Loucy (cell line): ENCODE measurements at regions not wholly inside any gene's neighbourhood (a gene's known extent, or its start where the extent isn't known, plus 50 kb on each side); places are given as distances from the start of the nearest gene placed in this dataset.

Experiments used
- H2AFZ ChIP-seq: fragments of 200-600 bp; sonication (generic); 2 replicates; pipeline ENCODE4 v1.6.0; 2016; ENCODE audit warnings: antibody characterized with exemption, mild to moderate bottlenecking, low read length, moderate library complexity
- H3F3A ChIP-seq: fragments of 200-600 bp; 2 replicates; pipeline ENCODE4 v1.6.0; 2016; ENCODE audit warnings: antibody characterized with exemption, low read depth, mild to moderate bottlenecking
- H3K27me3 ChIP-seq: fragments of 200-600 bp; sonication (generic); 2 replicates; pipeline ENCODE4 v1.6.1; 2014; ENCODE audit warnings: low read length, mild to moderate bottlenecking; ENCODE audit not compliant: insufficient read depth, poor library complexity, severe bottlenecking
- H3K36me3 ChIP-seq: fragments of 200-600 bp; sonication (generic); 2 replicates; pipeline ENCODE4 v1.6.1; 2016; ENCODE audit warnings: low read length; ENCODE audit not compliant: insufficient read depth
- H3K4me1 ChIP-seq: fragments of 200-600 bp; sonication (generic); 2 replicates; pipeline ENCODE4 v1.5.1; 2014; ENCODE audit warnings: low read length, mild to moderate bottlenecking; ENCODE audit not compliant: insufficient read depth, poor library complexity, severe bottlenecking
- H3K4me2 ChIP-seq: fragments of 200-600 bp; sonication (generic); 2 replicates; pipeline ENCODE4 v1.6.0; 2014; ENCODE audit warnings: antibody characterized with exemption, low read length, low read depth, mild to moderate bottlenecking; ENCODE audit not compliant: poor library complexity, severe bottlenecking
- H3K4me3 ChIP-seq: fragments of 200-600 bp; sonication (generic); 2 replicates; pipeline ENCODE4 v1.5.1; 2014; ENCODE audit warnings: low read length, mild to moderate bottlenecking, mixed read lengths; ENCODE audit not compliant: poor library complexity, severe bottlenecking
- H3K79me2 ChIP-seq: fragments of 200-600 bp; sonication (generic); 2 replicates; pipeline ENCODE4 v1.6.1; 2014; ENCODE audit warnings: low read length; ENCODE audit not compliant: insufficient read depth
- H3K9ac ChIP-seq: fragments of 200-600 bp; sonication (generic); 2 replicates; pipeline ENCODE4 v1.6.0; 2014; ENCODE audit warnings: mild to moderate bottlenecking, low read depth, low read length, moderate library complexity; ENCODE audit not compliant: poor library complexity, severe bottlenecking
- H3K9me2 ChIP-seq: fragments of 200-600 bp; sonication (generic); replicated peaks from 2 replicates; pipeline ENCODE4 v1.6.1; 2016; ENCODE audit warnings: low read depth, low read length, mixed read lengths
- H3K9me3 ChIP-seq: fragments of 200-600 bp; sonication (generic); 2 replicates; pipeline ENCODE4 v1.6.1; 2014; ENCODE audit warnings: mild to moderate bottlenecking, antibody characterized with exemption, low read length, low read depth; ENCODE audit not compliant: insufficient read depth
- H4K20me1 ChIP-seq: fragments of 200-600 bp; sonication (generic); 2 replicates; pipeline ENCODE4 v1.6.0; 2014; ENCODE audit warnings: antibody characterized with exemption, low read length, mild to moderate bottlenecking; ENCODE audit not compliant: insufficient read depth, poor library complexity, severe bottlenecking
- CTCF ChIP-seq: fragments of 200-600 bp; sonication (generic); conservative IDR thresholded peaks from 2 replicates; pipeline ENCODE4 v1.5.1; 2014; ENCODE audit warnings: mild to moderate bottlenecking, antibody characterized with exemption, low read length
- EZH2phosphoT487 ChIP-seq: fragments of 200-600 bp; IDR thresholded peaks from 2 replicates; pipeline ENCODE4 v1.6.1; 2018; ENCODE audit warnings: antibody characterized with exemption, mild to moderate bottlenecking, moderate library complexity, borderline replicate concordance

DNA sequence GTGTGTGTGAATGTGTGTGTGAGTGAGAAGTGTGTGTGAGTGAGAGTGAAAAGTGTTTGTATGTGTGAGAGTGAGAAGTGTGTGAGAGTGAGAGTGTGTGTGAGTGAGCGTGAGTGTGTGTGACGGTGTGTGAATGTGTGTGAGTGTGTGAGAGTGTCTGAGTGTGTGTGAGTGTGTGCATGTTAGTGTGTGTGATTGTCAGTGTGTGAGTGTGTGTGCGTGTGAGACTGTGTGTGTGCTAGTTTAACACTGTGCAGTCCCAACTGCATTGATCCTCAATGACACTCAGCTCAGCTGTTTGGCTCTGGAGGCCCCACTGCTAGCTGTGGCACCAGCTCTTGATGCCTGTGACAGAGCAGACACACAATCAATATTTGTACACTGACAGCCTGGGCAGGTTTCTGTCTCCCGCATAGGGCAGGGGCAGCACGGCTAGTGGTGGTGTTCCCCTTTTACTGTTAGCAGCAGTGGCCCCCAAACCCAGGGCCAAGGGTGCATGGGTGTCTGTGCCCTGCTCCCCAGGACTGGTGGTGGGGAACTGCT lies 135.0 kb downstream of the INHBB start:
- H3K4me2 ChIP-seq = no peak overlapping the region
- H3K4me3 ChIP-seq = no peak overlapping the region
- H2AFZ ChIP-seq = no peak overlapping the region
- no peaks in the 10 kb centered on the region for H3K9me3 ChIP-seq
- no peaks in the 10 kb centered on the region for H3K36me3 ChIP-seq
- H3K27me3 ChIP-seq = no peaks in the 10 kb centered on the region
- no peak overlapping the region for H3K9ac ChIP-seq
- H3F3A ChIP-seq = no peaks in the 10 kb centered on the region
- H3K4me1 ChIP-seq = no peaks in the 10 kb centered on the region
- H3K9me2 ChIP-seq = no peaks in the 10 kb centered on the region
- H3K79me2 ChIP-seq = no peaks in the 10 kb centered on the region
- TF ChIP-seq CTCF = no peak
- TF ChIP-seq EZH2phosphoT487 = no peak
- H4K20me1 ChIP-seq = no peaks in the 10 kb centered on the region

GRCh38 chr2:120481446-120482194 lies 135.7 kb downstream of the INHBB start:
- Histone ChIP-seq H3K9ac (no peak overlapping the region), H3F3A (no peaks in the 10 kb centered on the region), H3K4me2 (no peak overlapping the region), H3K36me3 (no peaks in the 10 kb centered on the region), H4K20me1 (no peaks in the 10 kb centered on the region), H2AFZ (no peak overlapping the region), H3K9me2 (no peaks in the 10 kb centered on the region), H3K9me3 (no peaks in the 10 kb centered on the region), H3K79me2 (no peaks in the 10 kb centered on the region), H3K27me3 (no peaks in the 10 kb centered on the region), H3K4me1 (no peaks in the 10 kb centered on the region), H3K4me3 (no peak overlapping the region)
- TF ChIP-seq CTCF (no peak), EZH2phosphoT487 (no peak)

DNA sequence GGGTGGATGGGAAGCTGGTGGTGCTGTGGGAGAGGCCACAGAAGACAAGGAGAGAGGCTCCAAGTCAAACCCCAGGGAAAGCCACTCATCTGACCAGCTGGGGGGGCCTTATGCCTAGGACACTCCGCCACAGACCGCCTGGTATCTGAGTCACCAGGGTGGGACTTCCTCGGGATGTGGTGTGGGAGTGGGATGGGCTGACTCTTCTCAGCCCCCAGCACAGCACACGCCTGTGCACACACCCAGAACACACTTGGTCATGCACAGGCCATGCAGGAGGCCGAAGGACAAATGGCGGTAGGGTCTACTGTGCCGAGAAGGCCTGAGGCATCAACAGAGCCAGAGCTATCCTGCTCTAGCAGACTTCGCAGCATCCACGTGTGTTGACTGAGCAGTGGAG lies 136.4 kb downstream of the INHBB start:
- H3K27me3 ChIP-seq = no peaks in the 10 kb centered on the region
- no peak overlapping the region for H3K9ac ChIP-seq
- H2AFZ ChIP-seq = no peak overlapping the region
- no peak overlapping the region for H3K4me3 ChIP-seq
- H4K20me1 ChIP-seq = no peaks in the 10 kb centered on the region
- H3K9me3 ChIP-seq = no peaks in the 10 kb centered on the region
- TF ChIP-seq CTCF (no peak), EZH2phosphoT487 (no peak)
- H3F3A ChIP-seq = no peaks in the 10 kb centered on the region
- no peaks in the 10 kb centered on the region for H3K4me1 ChIP-seq
- H3K79me2 ChIP-seq = no peaks in the 10 kb centered on the region
- no peaks in the 10 kb centered on the region for H3K36me3 ChIP-seq
- no peak overlapping the region for H3K4me2 ChIP-seq
- no peaks in the 10 kb centered on the region for H3K9me2 ChIP-seq
